CD1c-positive myeloid dendritic cell (primary cell): ENCODE measurements at regions not wholly inside any gene's neighbourhood (a gene's known extent, or its start where the extent isn't known, plus 50 kb on each side); places are given as distances from the start of the nearest gene placed in this dataset.
"Not testable (repeated sequence)": the region's sequence is repeated elsewhere in the genome, so short reads cannot be mapped to it uniquely, and the experiment has no call there.

Source experiments
- DNase-seq: peaks from one replicate; pipeline ENCODE4 v3.0.0-alpha.2; 2016; ENCODE audit errors: extremely low spot score

DNA sequence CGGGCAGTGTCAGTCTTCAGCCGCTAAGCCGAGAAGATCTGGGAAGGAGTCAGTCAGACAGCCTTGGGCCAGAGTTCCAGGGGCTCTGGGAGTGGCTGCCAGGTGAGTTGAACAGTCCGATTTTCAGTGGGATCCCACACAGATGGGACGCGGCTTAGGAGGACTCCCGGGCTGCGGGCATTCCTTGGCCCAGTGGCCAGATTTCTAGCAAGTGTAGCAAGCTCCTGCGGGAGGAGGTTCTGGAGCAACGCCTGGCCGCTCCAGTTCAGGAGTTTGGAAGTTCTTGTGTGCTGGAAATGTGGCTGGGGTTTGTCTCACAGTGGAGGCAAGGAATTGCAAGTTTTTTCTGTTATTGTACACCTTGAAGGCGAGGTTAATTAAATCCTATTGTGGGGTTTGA is 414.0 kb upstream of the EPHA7 start:
- DNase-seq, result not testable (repeated sequence)

DNA sequence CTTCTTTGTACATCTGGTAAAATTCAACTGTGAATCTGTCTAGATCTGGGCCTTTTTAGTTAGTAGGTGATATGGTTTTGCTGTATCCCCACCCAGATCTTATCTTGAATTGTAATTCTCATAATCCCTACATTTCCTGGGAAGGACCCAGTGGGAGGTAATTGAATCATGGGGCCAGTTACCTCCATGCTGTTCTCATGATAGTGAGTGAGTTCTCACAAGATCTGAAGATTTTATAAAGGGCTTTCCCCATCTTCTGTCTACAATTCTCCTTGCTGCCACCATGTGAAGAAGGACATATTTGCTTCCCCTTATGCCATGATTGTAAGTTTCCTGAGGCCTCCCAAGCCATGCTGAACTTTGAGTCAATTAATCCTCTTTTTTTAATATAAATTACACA is 410.4 kb upstream of the EPHA7 start:
- not testable (repeated sequence) for DNase-seq

DNA sequence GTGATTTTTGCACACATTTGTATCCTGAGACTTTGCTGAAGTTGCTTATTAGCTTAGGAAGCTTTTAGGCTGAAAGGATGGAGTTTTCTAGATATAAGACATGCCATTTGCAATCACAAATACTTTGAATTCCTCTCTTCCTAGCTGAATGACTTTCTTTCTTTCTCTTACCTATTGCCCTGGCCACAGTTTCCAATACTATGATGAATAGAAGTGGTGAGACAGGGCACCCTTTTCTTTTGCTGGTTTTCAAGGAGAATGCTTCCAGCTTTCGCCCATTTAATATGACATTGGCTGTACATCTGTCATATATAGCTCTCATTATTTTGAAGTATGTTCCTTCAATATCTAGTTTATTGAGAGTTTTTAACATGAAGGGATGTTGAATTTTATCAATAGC is 409.6 kb upstream of the EPHA7 start:
- no peak for DNase-seq

DNA sequence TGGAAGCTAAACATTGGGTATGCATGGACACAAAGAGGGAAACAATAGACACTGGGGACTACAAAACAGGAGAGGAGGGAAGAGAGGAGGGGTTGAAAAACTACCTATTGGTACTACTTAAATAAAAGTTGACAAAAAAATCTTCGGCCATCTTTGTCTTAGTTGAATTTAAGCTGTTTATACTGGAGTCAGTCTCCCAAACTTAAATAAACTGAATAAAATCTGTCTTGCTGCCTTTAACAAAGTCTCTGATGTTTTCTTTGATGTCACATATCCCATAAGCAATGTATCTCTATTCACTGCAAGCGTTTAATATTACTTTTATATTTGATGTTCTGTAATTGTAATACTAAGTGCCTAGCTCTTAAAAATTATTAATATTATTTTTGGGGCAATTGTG is 409.2 kb upstream of the EPHA7 start:
- no peak for DNase-seq

DNA sequence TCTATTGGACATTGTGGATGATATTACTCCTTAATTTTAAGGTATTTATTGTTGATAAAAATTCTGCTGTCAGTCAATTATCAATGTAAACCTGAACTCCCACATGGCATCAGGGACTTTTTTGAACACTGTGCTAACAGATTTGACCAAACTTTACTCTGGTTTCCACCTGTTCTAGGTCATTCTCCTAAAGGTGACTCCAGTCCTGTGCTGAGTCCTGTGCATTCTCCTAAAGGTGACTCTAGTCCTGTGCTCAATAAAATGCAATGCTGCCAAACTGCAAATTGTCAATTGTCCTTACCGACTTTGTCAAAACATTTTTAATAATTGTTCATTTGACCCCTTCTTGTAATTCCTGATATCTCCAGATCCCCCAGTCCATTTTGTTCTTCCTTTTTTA is 408.4 kb upstream of the EPHA7 start:
- DNase-seq, result no peak

DNA sequence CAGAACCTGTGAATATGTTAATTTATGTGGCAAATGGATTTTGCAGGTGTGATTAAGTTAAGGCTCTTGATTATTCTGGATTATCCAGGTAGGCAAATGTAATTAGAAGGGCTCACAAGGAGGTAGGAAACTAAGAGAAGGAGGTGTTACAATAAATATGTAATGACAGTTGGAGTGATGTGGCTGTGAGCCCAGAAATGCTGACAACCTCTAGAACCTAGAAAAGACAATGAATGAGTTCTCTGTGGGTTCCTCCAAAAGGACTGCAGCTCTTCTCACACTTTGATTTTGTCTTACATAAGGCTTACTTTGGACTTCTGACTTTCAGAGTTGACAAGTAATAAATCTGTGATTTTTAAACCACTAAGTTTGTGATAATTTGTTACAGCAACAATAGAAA is 406.6 kb upstream of the EPHA7 start:
- DNase-seq, result no peak

DNA sequence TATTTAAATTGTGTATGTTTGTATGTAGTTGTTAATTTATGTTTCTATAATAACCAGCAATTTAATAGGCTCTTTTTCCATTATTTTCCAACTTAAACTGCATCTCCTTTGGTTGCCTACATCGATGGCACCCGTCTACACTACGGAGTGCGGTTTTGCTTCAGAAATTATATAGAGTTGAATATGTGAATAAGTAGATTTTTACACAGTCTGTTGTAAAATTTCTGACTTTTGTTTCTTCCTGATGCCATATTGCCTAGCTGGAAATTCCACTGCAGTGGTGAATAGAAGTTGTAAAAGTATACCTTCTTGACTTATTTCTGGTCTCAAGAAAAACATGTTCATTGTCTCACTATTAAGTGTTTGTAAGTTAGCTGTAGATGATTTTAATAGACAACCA is 404.1 kb upstream of the EPHA7 start:
- DNase-seq, result no peak

DNA sequence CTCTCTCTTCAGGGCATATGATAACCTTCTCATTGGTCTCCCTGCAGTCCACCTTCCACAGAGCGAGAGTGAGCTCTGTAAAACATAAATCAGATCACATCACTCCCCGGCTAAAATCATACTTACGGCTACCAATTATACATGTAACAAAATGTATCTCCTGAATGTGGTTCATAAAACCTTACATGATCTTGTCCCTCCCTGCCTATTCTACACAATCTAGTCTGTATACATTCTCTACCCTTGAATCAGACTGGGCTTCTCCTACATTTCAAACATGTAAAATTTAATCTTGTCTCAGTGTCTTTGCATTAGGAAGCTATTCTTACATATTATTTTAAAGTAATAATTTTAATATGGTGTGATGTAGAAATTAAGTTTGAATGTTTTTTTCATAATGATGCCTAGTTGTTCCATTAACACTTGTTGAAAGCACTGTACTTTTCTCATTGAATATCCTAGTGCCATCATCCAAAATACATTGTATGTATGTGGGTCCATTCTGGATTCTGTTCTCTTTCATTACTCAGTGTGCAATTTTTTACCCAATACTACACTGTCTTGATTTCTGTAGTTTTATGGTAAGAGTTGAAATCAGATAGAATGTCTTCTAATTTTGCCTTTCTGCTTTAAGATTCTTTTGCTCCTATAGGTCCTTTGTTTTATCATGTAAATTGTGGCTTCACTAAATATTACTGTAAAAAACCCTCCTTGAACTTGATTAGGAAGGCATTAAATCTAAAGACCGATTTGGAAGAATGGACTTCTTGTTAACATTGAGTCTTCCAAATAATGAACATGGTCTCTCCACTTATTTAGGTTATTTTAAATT is 403.3 kb upstream of the EPHA7 start:
- DNase-seq, result no peak

DNA sequence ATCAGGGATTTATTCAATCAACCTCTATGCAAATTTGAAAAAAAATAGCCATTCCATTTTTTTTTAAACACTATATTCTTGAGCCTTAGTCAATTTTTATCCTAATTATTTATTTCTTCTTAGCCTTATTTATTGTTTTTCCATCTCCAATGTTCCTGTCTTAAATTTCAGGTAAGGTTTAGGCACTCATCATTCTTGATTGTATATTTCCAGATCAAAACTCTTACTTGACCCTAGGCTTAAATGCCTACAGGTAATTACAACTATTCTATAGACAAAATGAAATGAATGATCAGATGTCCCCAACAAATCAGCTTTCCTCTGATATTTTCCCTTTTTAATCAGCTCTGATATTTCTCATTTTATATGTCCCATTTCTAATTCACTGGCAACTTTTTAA is 402.6 kb upstream of the EPHA7 start:
- DNase-seq, result no peak

DNA sequence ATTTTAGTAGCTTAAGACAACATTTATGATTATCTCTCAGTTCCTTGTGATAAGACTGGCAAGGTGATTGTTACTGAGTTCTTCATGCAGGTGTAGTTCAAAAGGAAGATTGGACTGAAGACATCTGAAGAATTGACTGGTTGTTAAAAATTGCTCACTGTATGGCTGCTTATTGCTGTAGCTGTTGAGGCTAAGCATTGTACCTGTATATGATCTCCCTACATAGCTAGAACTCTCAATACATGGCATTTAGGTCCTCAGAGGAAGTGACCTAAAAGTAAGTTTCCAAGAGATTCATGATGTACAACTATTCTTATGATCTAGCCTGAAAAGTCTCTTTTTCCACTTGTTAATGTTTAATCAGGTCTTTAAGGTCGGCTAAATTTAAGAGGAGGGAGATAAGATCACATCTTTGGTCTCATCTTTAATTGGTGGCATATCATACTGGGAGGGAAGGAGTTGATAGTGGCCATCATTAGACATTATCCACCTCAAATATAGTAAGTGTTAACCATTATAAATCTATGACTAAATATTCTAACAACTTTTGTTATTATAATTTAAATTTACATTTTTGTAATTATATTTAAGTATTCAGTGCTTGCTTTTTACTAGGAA is 401.2 kb upstream of the EPHA7 start:
- DNase-seq, result no peak

DNA sequence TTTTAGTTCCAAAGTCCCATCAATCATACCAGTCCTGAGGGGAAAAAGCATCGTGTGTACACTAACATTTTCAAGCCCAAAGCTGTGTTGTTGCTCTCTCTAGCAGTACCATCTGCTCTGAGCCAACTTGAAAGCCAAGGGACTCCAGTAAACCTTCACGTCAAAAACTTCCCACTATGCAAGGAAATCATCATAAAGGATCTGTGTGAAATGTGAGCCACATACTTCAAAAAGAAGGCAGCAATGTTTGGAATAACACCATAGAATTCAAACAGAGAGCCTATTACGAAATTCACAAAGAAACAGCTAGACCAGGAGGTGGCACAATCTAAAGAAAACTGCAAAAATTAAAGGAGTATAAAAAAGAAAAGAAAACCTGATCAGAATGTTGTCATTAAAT is 399.8 kb upstream of the EPHA7 start:
- DNase-seq, result no peak

DNA sequence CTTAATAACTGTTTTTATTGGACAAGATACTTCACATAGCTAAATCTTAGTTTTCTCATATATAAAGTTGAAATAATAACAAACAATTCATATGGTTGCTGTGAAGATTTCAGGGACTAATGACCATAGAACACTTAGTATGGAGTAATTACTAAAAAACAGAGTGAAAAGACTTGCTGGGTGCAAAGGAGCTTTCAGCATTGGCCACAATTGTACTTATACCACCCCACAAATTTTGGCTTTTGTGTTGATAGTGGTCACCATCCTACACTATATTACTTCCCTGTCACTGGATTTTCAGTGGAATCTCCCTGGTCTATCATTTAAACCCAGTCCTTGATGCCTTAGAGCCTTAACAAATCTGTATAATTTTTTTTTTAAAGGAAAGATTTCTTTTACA is 398.6 kb upstream of the EPHA7 start:
- no peak for DNase-seq

DNA sequence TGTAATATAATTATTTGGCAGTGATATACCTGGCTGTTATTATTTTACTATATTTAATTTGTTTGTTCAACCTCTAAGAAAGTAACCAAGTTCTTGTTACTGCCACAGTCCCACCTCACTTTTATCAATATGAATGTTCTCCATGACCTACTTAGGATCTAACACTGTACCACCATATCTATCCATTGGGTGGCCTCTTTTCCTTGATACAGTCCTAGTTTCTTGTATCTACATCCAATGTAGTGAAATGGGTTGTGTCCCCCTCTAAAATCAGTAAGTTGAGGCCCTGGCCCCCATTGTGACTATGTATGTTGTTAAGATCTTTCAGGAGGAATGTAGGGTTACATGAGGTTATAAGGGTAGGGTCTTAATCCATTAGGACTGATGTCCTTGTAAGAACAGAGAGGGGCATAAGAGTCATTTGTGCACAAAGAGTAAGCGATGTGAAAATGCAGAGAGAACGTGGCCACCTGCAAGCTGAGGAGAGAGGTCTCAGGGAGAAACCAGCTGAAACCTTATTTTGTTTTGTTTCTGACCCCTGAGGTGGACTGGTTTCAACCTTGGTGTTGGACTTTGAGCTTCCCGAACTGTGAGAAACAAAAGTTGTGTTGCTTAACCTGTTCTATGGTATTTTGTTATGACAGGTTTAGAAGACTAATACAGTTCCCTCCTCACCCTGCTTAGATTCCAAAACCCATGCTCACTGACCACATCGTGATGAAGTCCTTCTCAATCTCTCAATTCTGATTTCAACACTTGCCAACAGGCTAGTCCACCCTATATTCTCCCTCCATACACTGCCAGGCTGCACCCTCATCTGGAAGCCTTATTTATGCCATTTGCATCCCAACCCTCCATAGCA is 387.3 kb upstream of the EPHA7 start:
- no peak for DNase-seq

DNA sequence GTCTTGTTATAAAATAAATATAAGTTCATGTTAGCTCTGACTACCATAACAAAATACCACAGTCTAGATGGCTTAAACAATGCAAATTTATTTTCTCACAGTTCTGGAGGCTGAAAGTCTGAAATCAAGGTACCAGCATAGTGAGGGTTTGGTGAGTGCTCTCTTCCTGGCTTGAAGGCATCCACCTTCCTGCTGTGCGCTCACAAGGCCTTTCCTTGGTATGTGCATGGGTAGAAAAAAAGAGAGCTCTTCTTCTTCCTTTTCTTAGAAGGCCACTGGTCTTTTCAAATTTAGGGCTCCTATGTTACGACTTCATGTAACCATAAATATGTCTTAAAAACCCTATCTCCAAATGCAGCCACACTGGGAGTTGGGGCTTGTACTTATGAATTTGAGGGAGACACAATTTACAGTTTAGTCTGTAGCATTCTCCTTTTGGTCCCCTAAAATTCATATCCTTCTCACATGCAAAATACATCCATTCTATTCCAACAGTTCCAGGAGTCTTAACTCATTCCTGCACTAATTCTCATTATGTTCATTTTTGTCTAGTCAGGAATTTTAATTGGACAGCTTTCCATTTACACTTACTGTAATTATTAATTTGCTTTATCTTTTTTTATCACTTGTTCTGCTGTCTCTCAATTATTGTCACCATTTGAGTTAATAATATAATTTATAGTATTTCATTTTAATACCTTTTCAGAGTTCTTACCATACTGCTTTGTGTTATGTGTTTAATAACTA is 381.9 kb upstream of the EPHA7 start:
- DNase-seq, result no peak

DNA sequence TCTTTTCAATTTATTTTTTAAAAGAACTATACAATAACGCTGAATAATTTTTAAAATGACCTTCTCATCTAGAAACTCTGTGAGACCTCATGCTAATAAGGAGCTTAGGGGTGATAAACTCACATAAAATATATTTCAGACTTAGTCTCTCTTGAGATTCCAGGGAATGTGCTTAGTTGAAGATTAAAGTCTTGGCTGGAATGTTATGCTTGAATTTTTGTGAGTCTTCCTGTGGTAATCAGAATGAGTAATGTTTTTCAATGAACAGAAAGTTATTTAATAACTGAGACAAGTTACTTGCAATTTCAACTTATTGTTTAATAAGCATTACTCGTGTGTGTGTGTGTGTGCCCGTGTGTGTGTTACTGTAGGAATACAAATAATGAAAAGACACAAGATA is 379.9 kb upstream of the EPHA7 start:
- no peak for DNase-seq

DNA sequence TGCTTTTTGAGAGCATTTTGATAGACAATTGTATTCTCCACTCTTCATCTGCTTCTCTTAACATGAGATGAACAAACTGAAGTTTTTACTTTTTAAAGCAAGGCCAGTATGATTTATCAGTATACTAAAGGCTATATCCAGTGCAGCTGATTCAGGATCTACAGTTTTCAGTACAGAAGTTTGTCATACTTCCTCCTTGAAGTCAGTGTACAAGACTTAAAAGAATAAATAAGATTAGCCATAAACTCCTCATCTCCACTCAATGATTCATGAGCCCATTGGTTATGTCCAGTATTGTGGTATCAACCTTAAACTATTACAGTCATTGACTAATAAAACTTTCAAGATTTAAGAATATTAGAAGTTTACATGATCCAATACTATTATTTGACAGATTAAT is 374.8 kb upstream of the EPHA7 start:
- no peak for DNase-seq

DNA sequence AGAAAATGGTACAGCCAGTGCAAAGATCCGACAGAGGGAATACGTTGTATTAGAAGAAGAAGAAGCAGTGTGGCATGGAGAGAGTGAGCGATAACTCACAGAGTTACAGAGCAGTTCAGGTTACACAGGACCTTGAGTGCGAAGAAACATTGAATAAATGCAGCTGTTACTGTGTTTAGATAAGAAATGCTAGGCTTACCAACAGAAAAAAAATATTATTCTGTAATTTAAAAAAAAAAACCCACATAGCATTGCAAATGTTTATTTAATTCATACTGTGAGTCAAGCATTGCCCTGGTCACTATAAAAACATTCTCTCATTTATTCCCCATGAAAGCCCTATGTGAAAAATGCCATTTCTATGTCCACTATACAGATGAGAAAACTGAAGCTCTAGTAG is 373.4 kb upstream of the EPHA7 start:
- DNase-seq, result no peak

DNA sequence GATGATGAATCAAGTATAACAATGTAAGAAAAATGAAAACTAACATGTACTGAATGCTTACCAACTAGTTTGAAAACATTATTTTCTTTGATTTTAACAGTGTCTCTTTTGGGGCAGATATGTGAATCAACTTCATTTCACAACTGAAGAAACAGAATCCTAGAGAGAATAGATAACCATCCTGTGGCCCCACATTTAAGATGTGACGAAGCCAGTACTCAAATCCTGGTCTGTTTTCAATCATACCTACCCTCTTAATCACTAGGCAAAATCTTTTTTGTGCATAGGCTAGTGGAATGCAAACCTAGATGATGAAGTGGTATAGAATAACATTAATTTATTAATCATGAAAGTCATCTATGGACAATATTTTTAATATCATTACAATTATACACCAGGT is 371.6 kb upstream of the EPHA7 start:
- DNase-seq, result no peak

DNA sequence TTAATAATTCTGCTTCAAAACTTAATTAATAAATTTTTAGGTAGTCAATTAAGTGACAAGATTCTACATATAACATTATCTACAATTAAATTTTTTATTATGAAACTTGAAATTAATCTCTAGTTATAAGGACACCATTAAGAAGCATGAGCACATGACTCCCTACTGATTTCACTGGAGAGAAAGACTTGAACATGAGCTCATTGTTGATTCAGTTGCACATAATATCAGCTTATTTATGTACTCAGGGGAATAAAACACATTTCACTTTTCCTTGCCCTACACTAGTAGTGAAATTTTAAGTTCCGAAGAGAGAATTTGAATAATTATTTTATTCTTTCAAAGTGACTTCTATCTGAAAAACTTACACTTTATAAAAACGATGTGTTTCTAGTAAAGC is 370.2 kb upstream of the EPHA7 start:
- DNase-seq, result no peak

DNA sequence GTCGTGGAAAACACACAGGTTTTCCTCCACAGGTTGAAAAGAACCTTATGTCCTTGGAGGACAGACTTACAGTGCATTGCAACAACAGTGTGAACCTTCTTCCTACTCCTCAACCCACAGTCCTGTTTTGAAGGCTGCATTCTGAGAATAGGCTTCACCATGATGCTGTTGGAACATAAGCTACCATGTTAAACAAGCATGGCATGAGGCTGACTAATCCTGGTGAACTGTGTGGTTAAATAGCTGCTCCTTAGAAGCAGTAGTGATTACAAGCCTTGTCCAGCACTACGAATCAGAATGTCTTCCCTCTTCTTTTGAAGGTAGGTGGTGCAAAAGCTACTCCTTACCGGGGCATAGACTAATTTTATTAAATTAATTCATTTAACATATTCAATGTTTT is 368.5 kb upstream of the EPHA7 start:
- no peak for DNase-seq

DNA sequence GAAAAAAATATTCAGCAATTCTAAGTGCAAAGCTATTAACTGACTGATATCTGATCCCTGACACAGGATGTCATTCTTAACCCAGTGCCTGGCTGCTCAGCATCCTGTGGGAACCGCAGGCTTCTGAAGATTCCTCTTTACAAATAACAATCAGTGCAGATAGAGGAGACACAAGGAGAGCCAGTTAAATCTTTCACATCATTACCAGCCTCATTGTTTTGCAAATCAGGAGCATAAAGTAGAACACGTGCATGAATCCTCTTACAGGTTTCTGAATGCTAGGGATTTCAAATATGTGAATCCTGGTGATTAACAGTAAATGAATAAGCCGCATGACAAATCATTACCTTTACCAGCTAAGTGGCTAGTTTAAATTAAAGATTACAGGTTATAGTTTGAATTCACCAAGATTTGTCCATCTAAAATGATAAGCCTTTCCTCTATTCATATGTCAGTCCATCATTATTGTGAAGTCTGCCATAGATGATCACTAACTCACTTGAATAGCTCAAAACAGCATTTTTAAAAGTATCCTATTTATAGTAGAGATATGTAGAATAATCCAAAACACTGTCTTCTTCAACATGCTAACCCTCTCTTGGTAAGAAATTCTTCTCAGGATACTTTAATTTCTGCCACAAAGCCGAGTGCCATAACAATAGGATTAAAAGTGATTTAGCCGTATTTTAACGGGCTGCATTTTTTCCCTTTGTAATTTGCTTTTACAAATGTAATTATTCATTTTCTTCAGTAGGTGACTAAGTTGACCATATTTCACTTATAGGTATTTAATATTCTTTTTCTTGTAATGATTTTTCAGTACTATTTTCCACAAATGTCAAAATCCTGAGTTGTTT is 367.3 kb upstream of the EPHA7 start:
- no peak for DNase-seq
